Testis (tissue), 2 donors: ENCODE measurements at regions not wholly inside any gene's neighbourhood (a gene's known extent, or its start where the extent isn't known, plus 50 kb on each side); places are given as distances from the start of the nearest gene placed in this dataset.

Experiments used
- DNase-seq: peaks from one replicate; pipeline ENCODE4 v3.0.0-alpha.2; 2019
- H3K27ac ChIP-seq, 2 donors: fragments of 200-600 bp; sonication (generic); one replicate each; pipeline ENCODE4 v1.5.1; 2019
- H3K27me3 ChIP-seq: fragments of 200-600 bp; sonication (generic); one replicate; pipeline ENCODE4 v1.5.1; 2019
- H3K36me3 ChIP-seq: fragments of 200-600 bp; sonication (generic); one replicate; pipeline ENCODE4 v1.5.1; 2017; ENCODE audit warnings: low read depth; ENCODE audit errors: missing control alignments
- H3K4me1 ChIP-seq: fragments of 200-600 bp; sonication (generic); one replicate; pipeline ENCODE4 v1.5.1; 2019
- H3K4me3 ChIP-seq, 2 donors: fragments of 200-600 bp; sonication (generic); one replicate each; pipeline ENCODE4 v1.5.1; 2017 to 2019
- H3K9me3 ChIP-seq: fragments of 200-600 bp; sonication (generic); one replicate; pipeline ENCODE4 v1.5.1; 2017
- CTCF ChIP-seq, 3 experiments: fragments of 450-650 bp in 2 of 3; fragments of 200-600 bp in 1 of 3; sonication (generic) in 1 of 3; IDR thresholded peaks; one replicate each; pipeline ENCODE4 v1.5.1; 2016 to 2019; ENCODE audit warnings: antibody characterized with exemption in 3 of 3, mild to moderate bottlenecking in 2 of 3, moderate library complexity in 1 of 3
- POLR2A ChIP-seq: fragments of 450-650 bp; IDR thresholded peaks from one replicate; pipeline ENCODE4 v1.6.1; 2017; ENCODE audit warnings: antibody characterized with exemption, mild to moderate bottlenecking, moderate library complexity
- WGBS, 2 donors: methylation state at CpG; one replicate each; pipeline ENCODE4 v1.1.5; 2018; 5-methylcytosine and 5-hydroxymethylcytosine counted together
- intact Hi-C: fragments of 100-400 bp; cut with DNase I; formaldehyde crosslinking; loops from one replicate; pipeline ENCODE4 v1.15.1; 2023; ENCODE audit warnings: low total_unique reads

GRCh38 chr22:49051491-49052022 is 776.1 kb downstream of the BRD1 start:
- H3K27me3 ChIP-seq = no peaks in the 10 kb centered on the region
- TF ChIP-seq CTCF (IDR thresholded peaks at IDR 0.05) = no peak
- TF ChIP-seq POLR2A = no peak
- WGBS, 2 donors = 78 to 82% methylated on average over 30 to 31 of the region's 31 CpGs
- peak overlapping the region; percentile 51 to 64 for H3K4me3 ChIP-seq
- DNase-seq = no peak
- H3K9me3 ChIP-seq = no peaks in the 10 kb centered on the region
- H3K4me1 ChIP-seq = no peaks in the 10 kb centered on the region
- peak overlapping the region in 1 of 2 donors; percentile 24 for H3K27ac ChIP-seq
- intact Hi-C loops = no loop called here
- no peaks in the 10 kb centered on the region for H3K36me3 ChIP-seq

- intact Hi-C loops = no loop called here
- Histone ChIP-seq H3K9me3 (no peaks in the 10 kb centered on the region), H3K27ac (no peak overlapping the region), H3K36me3 (no peaks in the 10 kb centered on the region), H3K4me3 (no peak overlapping the region), H3K27me3 (no peaks in the 10 kb centered on the region), H3K4me1 (no peaks in the 10 kb centered on the region)
- TF ChIP-seq POLR2A = no peak
- no peak for TF ChIP-seq CTCF (IDR thresholded peaks at IDR 0.05)
- no peak for DNase-seq
- WGBS, 2 donors = 83 to 92% methylated on average over 5 to 12 of the region's 12 CpGs
Measured at GRCh38 chr22:49049691-49050090, 778.0 kb downstream of the BRD1 start.

GRCh38 chr22:49048591-49048990 is 779.1 kb downstream of the BRD1 start:
- no peak overlapping the region for H3K4me3 ChIP-seq
- 86 to 88% methylated on average over 11 of the region's 11 CpGs for WGBS, 2 donors
- H3K9me3 ChIP-seq = no peaks in the 10 kb centered on the region
- intact Hi-C loops = no loop called here
- no peaks in the 10 kb centered on the region for H3K27me3 ChIP-seq
- no peak for DNase-seq
- no peak overlapping the region for H3K27ac ChIP-seq
- no peaks in the 10 kb centered on the region for H3K4me1 ChIP-seq
- no peak for TF ChIP-seq POLR2A
- TF ChIP-seq CTCF (IDR thresholded peaks at IDR 0.05) = no peak
- H3K36me3 ChIP-seq = no peaks in the 10 kb centered on the region

GRCh38 chr22:49047447-49047846 is 780.2 kb downstream of the BRD1 start:
- H3K27me3 ChIP-seq = no peaks in the 10 kb centered on the region
- WGBS, 2 donors = 69 to 81% methylated on average over 5 of the region's 5 CpGs
- intact Hi-C loops = no loop called here
- no peaks in the 10 kb centered on the region for H3K4me1 ChIP-seq
- no peaks in the 10 kb centered on the region for H3K9me3 ChIP-seq
- TF ChIP-seq POLR2A = no peak
- TF ChIP-seq CTCF (IDR thresholded peaks at IDR 0.05) = no peak
- no peak overlapping the region for H3K4me3 ChIP-seq
- no peak for DNase-seq
- no peaks in the 10 kb centered on the region for H3K36me3 ChIP-seq
- H3K27ac ChIP-seq = no peak overlapping the region

- Histone ChIP-seq H3K27ac (no peak overlapping the region), H3K9me3 (no peaks in the 10 kb centered on the region), H3K36me3 (no peaks in the 10 kb centered on the region), H3K4me1 (no peaks in the 10 kb centered on the region), H3K27me3 (no peaks in the 10 kb centered on the region), H3K4me3 (no peak overlapping the region)
- peak; percentile 58 for DNase-seq
- TF ChIP-seq POLR2A = no peak
- peak in 1 of 3 experiments; percentile 23 for TF ChIP-seq CTCF (IDR thresholded peaks at IDR 0.05)
- 51 to 61% methylated on average over 10 to 17 of the region's 17 CpGs for WGBS, 2 donors
- intact Hi-C loops = no loop called here
Measured at GRCh38 chr22:49046546-49047361, 780.9 kb downstream of the BRD1 start.
